ENCODE measurements at regions not wholly inside any gene's neighbourhood (a gene's known extent, or its start where the extent isn't known, plus 50 kb on each side); places are given as distances from the start of the nearest gene placed in this dataset.

DNA sequence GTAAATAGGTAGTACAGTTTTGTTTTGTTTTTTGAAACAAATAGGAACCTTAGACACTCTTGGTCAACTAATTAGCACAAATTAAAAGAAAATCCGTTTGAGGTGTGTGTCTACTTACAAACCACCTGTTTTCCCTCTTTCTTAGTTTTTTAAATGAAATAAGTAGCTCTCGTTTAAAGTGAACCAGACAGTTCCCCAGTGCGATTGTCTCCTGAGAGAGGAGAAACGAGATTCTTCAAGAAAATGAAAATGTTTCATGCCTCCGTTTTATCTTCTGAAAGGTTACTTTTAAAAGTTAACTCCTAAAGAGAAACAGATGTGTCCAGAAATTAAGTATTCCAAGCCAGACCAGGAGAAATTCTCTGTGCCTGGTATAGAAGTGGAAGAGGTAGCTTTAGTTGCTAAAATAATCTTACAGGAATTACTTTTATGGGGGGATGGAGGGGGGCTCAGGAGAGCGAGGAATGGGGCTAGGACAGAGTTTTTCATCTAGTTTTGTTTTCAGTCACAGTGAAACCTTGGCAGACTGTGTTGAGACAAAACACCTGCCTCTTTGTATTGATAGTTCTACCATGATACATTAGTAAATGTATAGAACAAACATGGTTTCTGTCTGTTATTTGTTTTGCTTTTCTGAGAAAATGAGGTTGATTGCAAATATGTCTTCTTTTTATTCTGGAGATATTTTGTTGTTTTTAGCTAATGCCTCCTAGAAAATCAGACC, 155.1 kb upstream of the CNTN4 start:
- no peak for DNase-seq (ENCODE audit: low read depth)

GRCh38 chr3:1945698-1946097, 153.0 kb upstream of the CNTN4 start:
- TF ChIP-seq CTCF (conservative IDR thresholded peaks at IDR 0.05; ENCODE audit: low read depth, low read length): no peak
- DNase-seq (ENCODE audit: low read depth): no peak
- no peak overlapping the region for H3K4me3 ChIP-seq (ENCODE audit: low read length)

More for the DNA sequence above, 155.1 kb upstream of the CNTN4 start:
- no peak for TF ChIP-seq CTCF (conservative IDR thresholded peaks at IDR 0.05; ENCODE audit: low read depth, low read length)
- no peak overlapping the region for H3K4me3 ChIP-seq (ENCODE audit: low read length)

- DNase-seq (ENCODE audit: low read depth): no peak
- TF ChIP-seq CTCF (conservative IDR thresholded peaks at IDR 0.05; ENCODE audit: low read depth, low read length): no peak
- H3K4me3 ChIP-seq (ENCODE audit: low read length): no peak overlapping the region
These were observed 145.1 kb upstream of the CNTN4 start for GRCh38 chr3:1953536-1953935.

GRCh38 chr3:1954632-1955031, 144.0 kb upstream of the CNTN4 start:
- no peak for DNase-seq (ENCODE audit: low read depth)
- no peak for TF ChIP-seq CTCF (conservative IDR thresholded peaks at IDR 0.05; ENCODE audit: low read depth, low read length)

GRCh38 chr3:1955170-1955569, 143.5 kb upstream of the CNTN4 start:
- no peak for DNase-seq (ENCODE audit: low read depth)

More at GRCh38 chr3:1954632-1955031, 144.0 kb upstream of the CNTN4 start:
- no peak overlapping the region for H3K4me3 ChIP-seq (ENCODE audit: low read length)

GRCh38 chr3:1955750-1956149, 142.9 kb upstream of the CNTN4 start:
- no peak overlapping the region for H3K4me3 ChIP-seq (ENCODE audit: low read length)
- DNase-seq (ENCODE audit: low read depth): no peak
- no peak for TF ChIP-seq CTCF (conservative IDR thresholded peaks at IDR 0.05; ENCODE audit: low read depth, low read length)

More at GRCh38 chr3:1955170-1955569, 143.5 kb upstream of the CNTN4 start:
- TF ChIP-seq CTCF (conservative IDR thresholded peaks at IDR 0.05; ENCODE audit: low read depth, low read length): no peak
- H3K4me3 ChIP-seq (ENCODE audit: low read length): no peak overlapping the region

DNA sequence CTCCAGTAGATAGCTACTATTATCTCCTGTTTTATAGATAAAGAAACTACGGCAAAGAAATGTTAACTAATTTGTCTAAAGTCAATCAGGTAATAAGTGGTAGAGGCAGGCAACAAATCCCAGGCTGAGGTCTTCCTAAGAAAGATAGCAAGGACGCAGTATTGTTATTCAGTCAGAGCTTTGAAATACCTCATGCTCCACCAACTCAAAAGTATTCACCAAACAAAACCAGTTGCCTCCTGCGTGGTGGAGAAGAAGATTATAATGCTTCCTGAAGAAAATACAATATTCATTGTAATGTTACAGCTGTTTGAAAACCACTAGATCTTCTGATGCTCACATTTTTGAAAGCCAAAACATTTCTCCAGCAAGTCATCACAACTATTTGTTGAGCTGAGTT, 138.2 kb upstream of the CNTN4 start:
- H3K4me3 ChIP-seq (ENCODE audit: low read length): no peak overlapping the region
- DNase-seq (ENCODE audit: low read depth): no peak
- TF ChIP-seq CTCF (conservative IDR thresholded peaks at IDR 0.05; ENCODE audit: low read depth, low read length): no peak

All from retinal pigment epithelial cell (primary cell).